Lung (tissue), 11 donors: ENCODE measurements at regions not wholly inside any gene's neighbourhood (a gene's known extent, or its start where the extent isn't known, plus 50 kb on each side); places are given as distances from the start of the nearest gene placed in this dataset.

Experiments used
- ATAC-seq: fragments of 200-7000 bp; cut with Tn5 transposase; one replicate; pipeline ENCODE4 v1.9.1; 2020; ENCODE audit warnings: moderate number of reproducible peaks; ENCODE audit not compliant: insufficient read depth, low FRiP score
- DNase-seq, 3 donors: peaks; one replicate each; pipeline ENCODE4 v3.0.0-alpha.2; 2013 to 2017
- H3K27ac ChIP-seq, 2 donors: one replicate each; pipeline ENCODE4 v1.5.1; 2013; ENCODE audit warnings: mild to moderate bottlenecking in 2 of 2, moderate library complexity in 2 of 2, control low read depth in 1 of 2, inconsistent platforms in 1 of 2, low read depth in 1 of 2, low read length in 1 of 2
- H3K27me3 ChIP-seq, 3 donors: one replicate each; pipeline ENCODE4 v1.5.1; 2013; ENCODE audit warnings: low read length in 2 of 3; ENCODE audit not compliant: control insufficient read depth in 3 of 3, insufficient read depth in 3 of 3
- H3K36me3 ChIP-seq, 4 donors: one replicate each; pipeline ENCODE4 v1.5.1; 2013; ENCODE audit warnings: low read length in 4 of 4, mild to moderate bottlenecking in 1 of 4, moderate library complexity in 1 of 4; ENCODE audit not compliant: control insufficient read depth in 4 of 4, insufficient read depth in 4 of 4
- H3K4me1 ChIP-seq, 5 donors: one replicate each; pipeline ENCODE4 v1.5.1; 2013; ENCODE audit warnings: low read length in 5 of 5, mild to moderate bottlenecking in 2 of 5, moderate library complexity in 1 of 5; ENCODE audit not compliant: control insufficient read depth in 5 of 5, insufficient read depth in 5 of 5
- H3K4me3 ChIP-seq: one replicate; pipeline ENCODE4 v1.5.1; 2013; ENCODE audit warnings: mild to moderate bottlenecking, control low read depth, moderate library complexity
- H3K9ac ChIP-seq, 2 donors: one replicate each; pipeline ENCODE4 v1.5.1; 2013; ENCODE audit warnings: low read length in 2 of 2, control low read depth in 1 of 2; ENCODE audit not compliant: insufficient read depth in 1 of 2
- H3K9me3 ChIP-seq, 4 donors: one replicate each; pipeline ENCODE4 v1.5.1; 2013; ENCODE audit warnings: low read length in 3 of 4, mild to moderate bottlenecking in 1 of 4, moderate library complexity in 1 of 4; ENCODE audit not compliant: control insufficient read depth in 4 of 4, insufficient read depth in 3 of 4
- WGBS, 2 donors: extraction: QIAGEN DNeasy Blood & Tissue Kit; methylation state at CpG; one replicate each; pipeline ENCODE4 v1.1.7; 2013; 5-methylcytosine and 5-hydroxymethylcytosine counted together
- TF ChIP-seq, protein P1 (sequence below): IDR thresholded peaks from 2 replicates; pipeline ENCODE4 v1.5.1; 2012; ENCODE audit warnings: mild to moderate bottlenecking; ENCODE audit errors: control extremely low read depth, extremely low read depth
- donor health status: control.
- donor health status: control.
- donor health status: Bipolar disorder and iron deficiency.
- donor health status: healthy.
- donor health status: DM: yes; HTN: yes; CAD: no.

DNA sequence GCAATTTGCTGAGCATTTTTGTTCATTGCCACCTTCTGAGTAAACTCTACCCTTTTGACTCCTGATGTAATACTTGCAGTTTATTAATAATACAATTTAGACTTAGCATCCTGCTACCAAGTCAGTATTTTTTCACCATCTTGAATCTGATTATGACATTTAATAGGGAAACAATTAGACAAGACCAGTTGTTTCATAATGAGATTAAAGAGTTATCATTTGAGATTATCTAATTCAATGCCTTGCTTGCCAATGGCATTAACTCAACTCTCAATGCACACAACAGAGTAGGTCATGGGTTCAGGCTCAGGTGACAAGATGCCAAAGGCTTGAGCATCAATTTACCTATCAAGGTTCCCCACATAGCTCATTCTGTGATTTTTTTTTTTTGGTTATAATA lies 488.4 kb downstream of the DISC1 start:
- H3K27me3 ChIP-seq, result no peaks in the 10 kb centered on the region
- no peaks in the 10 kb centered on the region for H3K36me3 ChIP-seq
- ATAC-seq (no peak), DNase-seq (no peak)
- TF ChIP-seq, protein P1, sequence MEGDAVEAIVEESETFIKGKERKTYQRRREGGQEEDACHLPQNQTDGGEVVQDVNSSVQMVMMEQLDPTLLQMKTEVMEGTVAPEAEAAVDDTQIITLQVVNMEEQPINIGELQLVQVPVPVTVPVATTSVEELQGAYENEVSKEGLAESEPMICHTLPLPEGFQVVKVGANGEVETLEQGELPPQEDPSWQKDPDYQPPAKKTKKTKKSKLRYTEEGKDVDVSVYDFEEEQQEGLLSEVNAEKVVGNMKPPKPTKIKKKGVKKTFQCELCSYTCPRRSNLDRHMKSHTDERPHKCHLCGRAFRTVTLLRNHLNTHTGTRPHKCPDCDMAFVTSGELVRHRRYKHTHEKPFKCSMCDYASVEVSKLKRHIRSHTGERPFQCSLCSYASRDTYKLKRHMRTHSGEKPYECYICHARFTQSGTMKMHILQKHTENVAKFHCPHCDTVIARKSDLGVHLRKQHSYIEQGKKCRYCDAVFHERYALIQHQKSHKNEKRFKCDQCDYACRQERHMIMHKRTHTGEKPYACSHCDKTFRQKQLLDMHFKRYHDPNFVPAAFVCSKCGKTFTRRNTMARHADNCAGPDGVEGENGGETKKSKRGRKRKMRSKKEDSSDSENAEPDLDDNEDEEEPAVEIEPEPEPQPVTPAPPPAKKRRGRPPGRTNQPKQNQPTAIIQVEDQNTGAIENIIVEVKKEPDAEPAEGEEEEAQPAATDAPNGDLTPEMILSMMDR, result no peak
- no peak overlapping the region for H3K27ac ChIP-seq
- H3K9me3 ChIP-seq, result no peaks in the 10 kb centered on the region
- no peak overlapping the region for H3K9ac ChIP-seq
- H3K4me3 ChIP-seq, result no peak overlapping the region
- H3K4me1 ChIP-seq, result no peaks in the 10 kb centered on the region

- DNase-seq (no peak), ATAC-seq (no peak)
- no peaks in the 10 kb centered on the region for H3K9me3 ChIP-seq
- no peaks in the 10 kb centered on the region for H3K27me3 ChIP-seq
- H3K27ac ChIP-seq, result no peak overlapping the region
- no peaks in the 10 kb centered on the region for H3K36me3 ChIP-seq
- no peak overlapping the region for H3K4me3 ChIP-seq
- H3K4me1 ChIP-seq, result no peaks in the 10 kb centered on the region
- TF ChIP-seq, protein P1, result no peak
- H3K9ac ChIP-seq, result no peak overlapping the region
Measured at GRCh38 chr1:232112076-232112475, 485.5 kb downstream of the DISC1 start.

- no peaks in the 10 kb centered on the region for H3K4me1 ChIP-seq
- H3K27ac ChIP-seq, result no peak overlapping the region
- H3K9ac ChIP-seq, result no peak overlapping the region
- H3K27me3 ChIP-seq, result no peaks in the 10 kb centered on the region
- 50 to 51% methylated on average over 3 of the region's 3 CpGs for WGBS, 2 donors
- H3K9me3 ChIP-seq, result no peaks in the 10 kb centered on the region
- no peaks in the 10 kb centered on the region for H3K36me3 ChIP-seq
- H3K4me3 ChIP-seq, result no peak overlapping the region
- ATAC-seq, result no peak
- TF ChIP-seq, protein P1, result no peak
- DNase-seq, result no peak
Measured at GRCh38 chr1:232111611-232112010, 485.0 kb downstream of the DISC1 start.

DNA sequence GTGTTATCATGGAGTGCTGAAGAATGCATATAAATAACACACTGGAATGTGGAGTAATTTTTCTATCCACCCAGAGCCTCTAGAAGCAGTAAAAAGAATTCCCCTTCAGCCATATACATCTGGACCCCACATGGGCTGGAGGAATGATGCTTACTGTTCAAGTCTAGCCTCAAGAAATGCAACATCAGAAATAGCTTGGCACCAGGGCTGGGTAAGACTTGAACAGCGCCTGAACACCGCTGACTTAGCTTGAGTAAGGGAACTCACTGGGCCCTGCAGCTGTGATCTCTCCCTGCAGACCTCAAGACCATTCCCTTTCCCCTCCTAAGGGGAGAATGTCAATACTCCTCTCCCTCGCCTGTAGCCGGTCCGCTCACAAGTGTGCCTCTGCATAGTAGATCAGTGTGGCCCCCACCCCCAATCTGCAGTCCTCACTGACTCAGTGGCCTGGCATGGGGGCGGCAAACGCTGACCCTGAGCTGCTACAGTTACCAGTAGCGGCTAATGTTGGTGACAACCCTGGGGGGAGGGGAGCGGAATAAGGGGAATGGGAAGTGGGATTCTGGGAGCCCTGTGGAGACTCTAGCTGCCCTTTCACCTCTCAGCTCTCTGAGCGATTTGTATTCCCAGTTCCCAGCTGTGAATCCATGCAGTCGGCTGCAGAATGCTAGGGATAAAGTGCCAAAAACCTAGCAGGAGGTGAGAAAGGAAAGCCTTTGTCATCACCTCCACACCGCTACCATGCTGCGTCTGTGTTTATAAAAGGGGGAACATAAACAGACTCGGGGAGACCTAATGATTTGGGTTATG lies 483.9 kb downstream of the DISC1 start:
- Histone ChIP-seq H3K4me1 (no peaks in the 10 kb centered on the region), H3K36me3 (no peaks in the 10 kb centered on the region), H3K9ac (no peak overlapping the region), H3K27me3 (no peaks in the 10 kb centered on the region), H3K9me3 (no peaks in the 10 kb centered on the region), H3K4me3 (no peak overlapping the region), H3K27ac (no peak overlapping the region)
- DNase-seq (peak in 1 of 3 donors; percentile 13), ATAC-seq (no peak)
- TF ChIP-seq, protein P1, result no peak
- 48 to 62% methylated on average over 14 of the region's 14 CpGs for WGBS, 2 donors
